ENCODE measurements at regions not wholly inside any gene's neighbourhood (a gene's known extent, or its start where the extent isn't known, plus 50 kb on each side); places are given as distances from the start of the nearest gene placed in this dataset.

- DNase-seq (ENCODE audit: low spot score in 2 of 2): no peak
- H3K36me3 ChIP-seq: no peaks in the 10 kb centered on the region
- H3K27ac ChIP-seq: no peak overlapping the region
- intact Hi-C loops (cut with DNase I): no loop called here
- H3K9me3 ChIP-seq: no peaks in the 10 kb centered on the region
- no peaks in the 10 kb centered on the region for H3K27me3 ChIP-seq
- no peak for TF ChIP-seq CTCF (IDR thresholded peaks at IDR 0.05)
- no peaks in the 10 kb centered on the region for H3K4me1 ChIP-seq
- H3K4me3 ChIP-seq: no peak overlapping the region
These were observed 171.9 kb upstream of the USP25 start for GRCh38 chr21:15557925-15558324.

- TF ChIP-seq CTCF (IDR thresholded peaks at IDR 0.05): no peak
- DNase-seq (ENCODE audit: low spot score in 2 of 2): no peak
- Histone ChIP-seq H3K27ac (no peak overlapping the region), H3K27me3 (no peaks in the 10 kb centered on the region), H3K4me1 (no peaks in the 10 kb centered on the region), H3K9me3 (no peaks in the 10 kb centered on the region), H3K4me3 (no peak overlapping the region), H3K36me3 (no peaks in the 10 kb centered on the region)
- intact Hi-C loops (cut with DNase I): no loop called here
These were observed 170.9 kb upstream of the USP25 start for GRCh38 chr21:15558884-15559283.

GRCh38 chr21:15559660-15560059, 170.1 kb upstream of the USP25 start:
- no peaks in the 10 kb centered on the region for H3K4me1 ChIP-seq
- no peak for TF ChIP-seq CTCF (IDR thresholded peaks at IDR 0.05)
- DNase-seq (ENCODE audit: low spot score in 2 of 2): no peak
- H3K36me3 ChIP-seq: no peaks in the 10 kb centered on the region
- no peaks in the 10 kb centered on the region for H3K27me3 ChIP-seq
- no peaks in the 10 kb centered on the region for H3K9me3 ChIP-seq
- H3K27ac ChIP-seq: no peak overlapping the region
- intact Hi-C loops (cut with DNase I): no loop called here
- H3K4me3 ChIP-seq: no peak overlapping the region

GRCh38 chr21:15560383-15561056, 169.3 kb upstream of the USP25 start:
- no peak for TF ChIP-seq CTCF (IDR thresholded peaks at IDR 0.05)
- intact Hi-C loops (cut with DNase I): no loop called here

GRCh38 chr21:15562748-15563147, 167.0 kb upstream of the USP25 start:
- Histone ChIP-seq H3K27ac (no peak overlapping the region), H3K4me1 (no peaks in the 10 kb centered on the region), H3K9me3 (no peaks in the 10 kb centered on the region), H3K27me3 (no peaks in the 10 kb centered on the region), H3K36me3 (no peaks in the 10 kb centered on the region), H3K4me3 (no peak overlapping the region)
- DNase-seq (ENCODE audit: low spot score in 2 of 2): no peak
- intact Hi-C loops (cut with DNase I): no loop called here
- TF ChIP-seq CTCF (IDR thresholded peaks at IDR 0.05): no peak

More at GRCh38 chr21:15560383-15561056, 169.3 kb upstream of the USP25 start:
- H3K36me3 ChIP-seq: no peaks in the 10 kb centered on the region
- H3K27me3 ChIP-seq: no peaks in the 10 kb centered on the region
- DNase-seq (ENCODE audit: low spot score in 2 of 2): no peak
- no peak overlapping the region for H3K27ac ChIP-seq
- H3K9me3 ChIP-seq: no peaks in the 10 kb centered on the region
- H3K4me3 ChIP-seq: no peak overlapping the region
- H3K4me1 ChIP-seq: no peaks in the 10 kb centered on the region

- Histone ChIP-seq H3K9me3 (no peaks in the 10 kb centered on the region), H3K4me1 (no peaks in the 10 kb centered on the region), H3K4me3 (no peak overlapping the region), H3K27me3 (no peaks in the 10 kb centered on the region), H3K36me3 (no peaks in the 10 kb centered on the region), H3K27ac (no peak overlapping the region)
- no peak for DNase-seq (ENCODE audit: low spot score in 2 of 2)
- no peak for TF ChIP-seq CTCF (IDR thresholded peaks at IDR 0.05)
- intact Hi-C loops (cut with DNase I): no loop called here
These were observed 164.9 kb upstream of the USP25 start for GRCh38 chr21:15564907-15565306.
